ENCODE measurements at regions not wholly inside any gene's neighbourhood (a gene's known extent, or its start where the extent isn't known, plus 50 kb on each side); places are given as distances from the start of the nearest gene placed in this dataset.

DNA sequence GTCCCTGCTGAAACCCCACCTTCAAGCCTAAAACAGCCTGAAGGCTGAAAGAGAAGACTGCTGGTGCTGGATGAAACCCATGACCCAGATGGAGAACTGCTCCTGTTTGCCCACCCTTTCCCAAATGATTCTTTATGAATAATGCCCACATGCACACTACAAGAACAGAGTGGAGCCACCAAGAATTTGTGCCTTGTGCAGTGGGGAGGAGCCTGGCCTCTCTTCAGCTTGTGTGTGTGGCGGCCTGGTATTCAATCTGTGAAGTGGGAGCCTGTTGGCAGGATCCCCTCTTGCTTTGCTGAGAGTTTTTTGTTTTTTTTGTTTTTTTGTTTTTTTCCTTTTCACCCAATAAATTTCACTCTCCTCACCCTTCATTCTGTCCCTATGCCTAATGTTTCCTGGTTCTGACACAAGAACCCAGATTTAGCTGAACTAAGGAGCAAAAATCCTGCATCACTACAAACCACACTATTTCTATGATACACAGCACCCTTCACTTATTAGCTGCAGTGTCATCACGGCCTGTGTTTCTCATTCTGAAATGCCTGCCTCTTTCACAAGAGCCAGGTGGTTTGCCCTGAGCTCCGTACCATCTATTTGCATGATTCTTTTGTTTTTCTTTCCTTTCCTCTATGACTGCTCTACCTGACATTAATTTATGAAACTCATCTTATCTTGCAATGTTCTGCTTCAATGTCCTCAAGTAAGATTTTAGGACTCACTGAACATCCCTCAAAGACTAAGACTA lies 585.5 kb upstream of the ATXN7L3B start:
- no peak overlapping the region for H3K27ac ChIP-seq (ENCODE audit: low read depth, low read length)
- no peaks in the 10 kb centered on the region for H4K20me1 ChIP-seq (ENCODE audit: control insufficient read depth, insufficient read depth, low read depth, low read length)
- TF ChIP-seq, protein P1, sequence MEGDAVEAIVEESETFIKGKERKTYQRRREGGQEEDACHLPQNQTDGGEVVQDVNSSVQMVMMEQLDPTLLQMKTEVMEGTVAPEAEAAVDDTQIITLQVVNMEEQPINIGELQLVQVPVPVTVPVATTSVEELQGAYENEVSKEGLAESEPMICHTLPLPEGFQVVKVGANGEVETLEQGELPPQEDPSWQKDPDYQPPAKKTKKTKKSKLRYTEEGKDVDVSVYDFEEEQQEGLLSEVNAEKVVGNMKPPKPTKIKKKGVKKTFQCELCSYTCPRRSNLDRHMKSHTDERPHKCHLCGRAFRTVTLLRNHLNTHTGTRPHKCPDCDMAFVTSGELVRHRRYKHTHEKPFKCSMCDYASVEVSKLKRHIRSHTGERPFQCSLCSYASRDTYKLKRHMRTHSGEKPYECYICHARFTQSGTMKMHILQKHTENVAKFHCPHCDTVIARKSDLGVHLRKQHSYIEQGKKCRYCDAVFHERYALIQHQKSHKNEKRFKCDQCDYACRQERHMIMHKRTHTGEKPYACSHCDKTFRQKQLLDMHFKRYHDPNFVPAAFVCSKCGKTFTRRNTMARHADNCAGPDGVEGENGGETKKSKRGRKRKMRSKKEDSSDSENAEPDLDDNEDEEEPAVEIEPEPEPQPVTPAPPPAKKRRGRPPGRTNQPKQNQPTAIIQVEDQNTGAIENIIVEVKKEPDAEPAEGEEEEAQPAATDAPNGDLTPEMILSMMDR (IDR thresholded peaks at IDR 0.05; ENCODE audit: low read depth, low read length, poor library complexity, severe bottlenecking): no peak
- TF ChIP-seq EZH2phosphoT487 (IDR thresholded peaks at IDR 0.05; ENCODE audit: borderline replicate concordance, low read length): no peak
- no peaks in the 10 kb centered on the region for H3K9me2 ChIP-seq (replicated peaks; ENCODE audit: control insufficient read depth, low read length)
- no peaks in the 10 kb centered on the region for H3K9me3 ChIP-seq (ENCODE audit: control insufficient read depth, insufficient read depth, low read length)
- H3K36me3 ChIP-seq (ENCODE audit: control insufficient read depth, low read length): no peaks in the 10 kb centered on the region
- H3F3A ChIP-seq (ENCODE audit: control insufficient read depth, insufficient read depth): no peaks in the 10 kb centered on the region
- H3K4me3 ChIP-seq (ENCODE audit: low read length): no peak overlapping the region
- H3K4me2 ChIP-seq (ENCODE audit: low read length): no peak overlapping the region
- H3K4me1 ChIP-seq (ENCODE audit: control insufficient read depth, low read length): no peaks in the 10 kb centered on the region
- H3K79me2 ChIP-seq (ENCODE audit: control insufficient read depth, low read length): no peaks in the 10 kb centered on the region
- H3K27me3 ChIP-seq (ENCODE audit: control insufficient read depth, low read length): no peaks in the 10 kb centered on the region

DNA sequence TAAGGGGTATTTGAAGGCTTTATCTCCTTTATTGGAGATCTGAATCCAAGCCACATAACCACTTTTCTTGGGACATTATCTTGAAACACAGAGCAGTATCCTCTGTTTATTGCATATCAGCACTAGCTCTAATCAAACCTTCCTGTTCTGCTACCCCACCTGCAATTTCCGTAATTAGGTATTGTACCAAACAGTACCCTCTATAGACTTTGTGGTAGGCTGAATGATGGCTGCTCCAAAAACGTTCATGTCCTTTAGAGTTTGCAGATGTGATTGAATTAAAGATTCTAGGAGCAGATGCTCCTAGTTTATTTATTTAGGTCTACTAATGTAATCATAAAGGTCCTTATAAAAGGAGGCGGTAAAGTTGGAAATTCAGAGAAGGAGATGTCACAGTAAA lies 573.0 kb upstream of the ATXN7L3B start:
- TF ChIP-seq EZH2phosphoT487 (IDR thresholded peaks at IDR 0.05; ENCODE audit: borderline replicate concordance, low read length): no peak
- TF ChIP-seq, protein P1 (IDR thresholded peaks at IDR 0.05; ENCODE audit: low read depth, low read length, poor library complexity, severe bottlenecking): no peak
- Histone ChIP-seq H3K36me3 (ENCODE audit: control insufficient read depth, low read length) (no peaks in the 10 kb centered on the region), H3F3A (ENCODE audit: control insufficient read depth, insufficient read depth) (no peaks in the 10 kb centered on the region), H3K27ac (ENCODE audit: low read depth, low read length) (no peak overlapping the region), H3K9me2 (replicated peaks; ENCODE audit: control insufficient read depth, low read length) (no peaks in the 10 kb centered on the region), H3K4me1 (ENCODE audit: control insufficient read depth, low read length) (no peaks in the 10 kb centered on the region), H3K9me3 (ENCODE audit: control insufficient read depth, insufficient read depth, low read length) (no peaks in the 10 kb centered on the region), H3K4me2 (ENCODE audit: low read length) (no peak overlapping the region), H3K27me3 (ENCODE audit: control insufficient read depth, low read length) (no peaks in the 10 kb centered on the region), H4K20me1 (ENCODE audit: control insufficient read depth, insufficient read depth, low read depth, low read length) (no peaks in the 10 kb centered on the region), H3K4me3 (ENCODE audit: low read length) (no peak overlapping the region), H3K79me2 (ENCODE audit: control insufficient read depth, low read length) (no peaks in the 10 kb centered on the region)

GRCh38 chr12:73973486-73973885 lies 564.1 kb upstream of the ATXN7L3B start:
- H3K79me2 ChIP-seq (ENCODE audit: control insufficient read depth, low read length): no peaks in the 10 kb centered on the region
- no peaks in the 10 kb centered on the region for H3K36me3 ChIP-seq (ENCODE audit: control insufficient read depth, low read length)
- no peaks in the 10 kb centered on the region for H3K27me3 ChIP-seq (ENCODE audit: control insufficient read depth, low read length)
- H3F3A ChIP-seq (ENCODE audit: control insufficient read depth, insufficient read depth): no peaks in the 10 kb centered on the region
- no peak for TF ChIP-seq EZH2phosphoT487 (IDR thresholded peaks at IDR 0.05; ENCODE audit: borderline replicate concordance, low read length)
- TF ChIP-seq, protein P1 (IDR thresholded peaks at IDR 0.05; ENCODE audit: low read depth, low read length, poor library complexity, severe bottlenecking): no peak
- no peaks in the 10 kb centered on the region for H3K9me2 ChIP-seq (replicated peaks; ENCODE audit: control insufficient read depth, low read length)
- peaks cover 4% of the 10 kb centered on the region; the same call in 1 of the 2 replicates for H3K9me3 ChIP-seq (ENCODE audit: control insufficient read depth, insufficient read depth, low read length)
- no peak overlapping the region for H3K27ac ChIP-seq (ENCODE audit: low read depth, low read length)
- H3K4me3 ChIP-seq (ENCODE audit: low read length): no peak overlapping the region
- no peaks in the 10 kb centered on the region for H3K4me1 ChIP-seq (ENCODE audit: control insufficient read depth, low read length)
- H4K20me1 ChIP-seq (ENCODE audit: control insufficient read depth, insufficient read depth, low read depth, low read length): no peaks in the 10 kb centered on the region
- H3K4me2 ChIP-seq (ENCODE audit: low read length): no peak overlapping the region

All from DOHH2 (cell line).